Sigmoid colon (tissue), 4 donors: ENCODE measurements at regions not wholly inside any gene's neighbourhood (a gene's known extent, or its start where the extent isn't known, plus 50 kb on each side); places are given as distances from the start of the nearest gene placed in this dataset.

Experiments
- POLR2A ChIP-seq, 2 donors: fragments of 450-650 bp; IDR thresholded peaks; one replicate each; pipeline ENCODE4 v1.6.1; 2016; ENCODE audit warnings: antibody characterized with exemption in 2 of 2, mild to moderate bottlenecking in 2 of 2, moderate library complexity in 2 of 2
- POLR2AphosphoS5 ChIP-seq, 4 donors: sonication (generic); formaldehyde crosslinking; IDR thresholded peaks; one replicate each; pipeline ENCODE4 v1.6.1; 2017; ENCODE audit warnings: antibody characterized with exemption in 4 of 4
- TF ChIP-seq, protein P1 (sequence below), 4 experiments: fragments of 450-650 bp in 3 of 4; fragments of 200-600 bp in 1 of 4; IDR thresholded peaks; one replicate each; pipeline ENCODE4 v1.5.1; 2016 to 2019; ENCODE audit warnings: antibody characterized with exemption in 4 of 4, mild to moderate bottlenecking in 3 of 4, moderate library complexity in 2 of 4

DNA sequence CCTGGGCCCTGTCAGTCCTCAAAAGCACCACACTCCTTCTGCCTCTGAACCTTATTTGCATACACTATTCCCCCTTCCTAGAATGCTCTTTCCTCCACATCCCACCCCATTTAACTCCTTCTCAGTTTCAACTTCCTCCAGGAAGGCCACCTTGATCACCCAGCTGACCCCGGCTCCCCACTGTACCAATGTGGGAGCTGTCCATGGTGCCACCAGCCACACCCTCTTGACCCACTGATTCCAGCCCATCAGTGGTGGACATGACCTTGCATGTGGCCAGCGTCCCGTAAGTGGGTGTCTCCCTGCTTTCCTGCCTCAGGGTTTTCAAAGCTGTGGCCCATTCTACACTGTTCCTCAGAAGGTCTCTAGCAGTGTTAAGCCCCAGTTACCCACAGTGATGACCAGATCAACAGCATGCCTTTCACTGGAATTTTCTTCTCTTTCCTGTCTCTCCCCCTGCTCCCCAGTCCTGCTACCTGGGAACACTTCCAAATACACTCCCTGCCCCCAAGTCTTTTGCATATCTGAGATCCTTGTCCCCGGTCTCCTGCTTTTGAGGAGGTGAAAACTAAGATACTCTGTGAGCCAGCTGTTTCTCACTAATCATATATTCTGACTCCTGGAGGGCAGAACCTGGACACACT is 346.6 kb downstream of the MN1 start:
- TF ChIP-seq, protein P1, sequence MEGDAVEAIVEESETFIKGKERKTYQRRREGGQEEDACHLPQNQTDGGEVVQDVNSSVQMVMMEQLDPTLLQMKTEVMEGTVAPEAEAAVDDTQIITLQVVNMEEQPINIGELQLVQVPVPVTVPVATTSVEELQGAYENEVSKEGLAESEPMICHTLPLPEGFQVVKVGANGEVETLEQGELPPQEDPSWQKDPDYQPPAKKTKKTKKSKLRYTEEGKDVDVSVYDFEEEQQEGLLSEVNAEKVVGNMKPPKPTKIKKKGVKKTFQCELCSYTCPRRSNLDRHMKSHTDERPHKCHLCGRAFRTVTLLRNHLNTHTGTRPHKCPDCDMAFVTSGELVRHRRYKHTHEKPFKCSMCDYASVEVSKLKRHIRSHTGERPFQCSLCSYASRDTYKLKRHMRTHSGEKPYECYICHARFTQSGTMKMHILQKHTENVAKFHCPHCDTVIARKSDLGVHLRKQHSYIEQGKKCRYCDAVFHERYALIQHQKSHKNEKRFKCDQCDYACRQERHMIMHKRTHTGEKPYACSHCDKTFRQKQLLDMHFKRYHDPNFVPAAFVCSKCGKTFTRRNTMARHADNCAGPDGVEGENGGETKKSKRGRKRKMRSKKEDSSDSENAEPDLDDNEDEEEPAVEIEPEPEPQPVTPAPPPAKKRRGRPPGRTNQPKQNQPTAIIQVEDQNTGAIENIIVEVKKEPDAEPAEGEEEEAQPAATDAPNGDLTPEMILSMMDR (IDR thresholded peaks at IDR 0.05), result no peak
- TF ChIP-seq POLR2A (IDR thresholded peaks at IDR 0.05) (no peak), POLR2AphosphoS5 (IDR thresholded peaks at IDR 0.05) (no peak)
